HG03196 (cell line): ENCODE measurements at regions not wholly inside any gene's neighbourhood (a gene's known extent, or its start where the extent isn't known, plus 50 kb on each side); places are given as distances from the start of the nearest gene placed in this dataset.

Experiments used
- ATAC-seq: cut with Tn5 transposase; IDR thresholded peaks from one replicate; pipeline ENCODE4 v1.9.1; 2021; ENCODE audit not compliant: unreplicated experiment

DNA sequence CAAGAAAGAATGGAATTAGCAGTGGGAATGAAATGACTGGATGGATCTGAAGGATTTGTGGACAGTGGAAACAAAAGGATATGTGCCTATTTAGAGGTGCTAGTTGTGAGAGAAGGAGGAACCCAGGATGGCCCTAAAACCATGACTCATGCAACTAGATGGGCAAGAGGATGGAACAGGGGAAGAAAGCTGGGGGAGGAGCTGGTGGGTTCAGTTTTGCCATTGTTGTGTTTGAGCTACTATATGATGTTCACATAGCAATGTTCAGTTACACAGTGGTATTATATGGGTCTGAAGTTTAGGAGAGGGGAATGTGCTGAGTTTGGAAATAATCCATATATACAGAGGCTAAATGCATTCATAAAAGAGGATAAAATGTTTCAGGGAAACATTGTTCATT is 125.7 kb upstream of the SSTR4 start:
- no peak for ATAC-seq

DNA sequence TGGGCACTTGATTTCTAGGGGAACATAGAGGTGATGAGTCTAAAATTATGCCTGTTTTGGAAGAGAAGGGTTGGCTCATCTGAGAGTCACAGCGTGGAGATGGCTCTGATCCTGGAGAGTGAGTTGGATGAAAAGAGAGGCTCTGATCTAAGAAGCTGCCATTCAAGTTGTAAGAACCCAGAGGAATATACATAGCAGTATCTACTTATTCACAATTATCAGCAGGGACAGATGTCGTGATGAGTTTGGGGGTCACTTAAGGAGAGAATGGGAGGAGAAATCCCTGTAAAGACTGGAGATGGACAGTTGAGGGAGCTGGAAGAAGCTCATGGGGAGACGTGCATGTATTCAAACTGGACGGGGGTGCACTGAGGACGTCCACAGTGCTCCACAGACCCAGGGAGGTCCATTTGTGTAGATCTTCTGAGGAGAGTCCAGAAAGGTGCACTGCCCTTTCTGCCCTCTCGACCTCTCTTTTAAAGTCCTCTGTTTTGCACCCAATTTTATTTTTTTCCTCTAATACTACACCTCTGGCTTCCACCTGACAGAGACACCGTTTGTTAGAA is 124.7 kb upstream of the SSTR4 start:
- ATAC-seq, result no peak

DNA sequence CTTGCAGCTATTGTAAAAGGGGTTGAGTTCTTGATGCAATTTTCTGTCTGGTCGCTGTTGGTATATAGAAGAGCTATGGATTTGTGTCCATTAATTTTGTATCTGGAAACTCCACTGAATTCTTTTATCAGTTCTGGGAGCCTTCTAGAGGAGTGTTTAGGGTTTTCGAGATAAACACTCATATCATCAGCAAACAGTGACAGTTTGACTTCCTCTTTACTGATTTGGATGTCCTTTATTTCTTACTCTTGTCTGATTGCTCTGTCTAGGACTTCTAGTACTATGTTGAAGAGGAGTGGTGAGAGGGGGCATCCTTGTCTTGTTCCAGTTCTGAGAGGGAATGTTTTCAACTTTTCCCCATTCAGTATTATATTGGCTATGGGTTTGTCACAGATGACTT is 120.8 kb upstream of the SSTR4 start:
- no peak for ATAC-seq

DNA sequence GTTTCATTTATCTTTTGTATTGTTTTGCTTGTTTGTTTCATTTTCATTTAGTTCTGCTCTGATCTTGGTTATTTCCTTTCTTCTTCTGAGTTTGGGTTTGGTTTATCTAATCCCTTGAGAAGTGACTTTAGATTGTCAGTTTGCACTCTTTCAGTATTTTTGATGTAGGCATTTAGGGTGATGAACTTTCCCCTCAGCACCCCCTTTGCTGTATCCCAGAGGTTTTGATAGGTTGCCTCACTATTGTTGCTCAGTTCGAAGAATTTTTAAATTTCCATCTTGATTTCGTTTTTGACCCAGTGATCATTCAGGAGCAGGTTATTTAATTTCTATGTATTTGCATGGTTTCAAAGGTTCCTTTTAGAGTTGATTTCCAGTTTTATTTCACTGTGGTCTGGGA is 119.6 kb upstream of the SSTR4 start:
- no peak for ATAC-seq

DNA sequence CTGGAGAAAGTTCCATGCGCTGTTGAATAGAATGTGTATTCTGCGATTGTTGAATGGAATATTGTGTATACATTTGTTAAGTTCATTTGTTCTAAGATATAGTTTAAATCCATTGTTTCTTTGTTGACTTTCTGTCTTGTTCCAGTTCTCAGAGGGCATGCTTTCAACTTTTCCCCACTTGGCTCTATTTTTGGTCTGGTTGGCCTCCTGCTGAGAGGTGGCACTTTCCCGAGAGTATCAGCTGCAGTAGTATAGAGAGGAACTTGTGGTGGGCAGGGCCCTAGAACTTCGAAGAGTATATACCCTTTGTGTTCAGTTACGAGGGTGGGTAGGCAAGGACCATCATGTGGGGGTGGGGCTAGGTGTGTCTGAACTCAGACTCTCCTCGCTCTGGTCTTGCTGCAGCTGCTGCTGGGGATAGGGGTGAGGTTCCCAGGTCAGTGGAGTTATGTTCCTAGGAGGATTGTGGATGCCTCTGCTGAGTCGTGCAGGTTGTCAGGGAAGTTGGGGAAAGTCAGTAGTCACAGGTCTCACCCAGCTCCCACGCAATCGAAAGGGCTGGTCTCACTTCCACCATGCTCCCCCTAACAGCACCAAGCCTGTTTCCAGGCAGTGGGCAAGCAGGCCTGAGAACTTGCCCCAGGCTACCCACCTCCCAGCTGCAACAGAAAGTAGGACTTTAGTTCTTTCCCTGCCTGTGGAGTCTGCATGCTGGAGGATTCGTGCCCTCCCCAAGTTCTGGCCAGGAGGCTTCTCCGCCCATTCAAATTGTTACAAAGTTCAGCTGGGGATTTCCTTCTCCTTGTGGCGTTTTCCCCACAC is 118.9 kb upstream of the SSTR4 start:
- no peak for ATAC-seq

DNA sequence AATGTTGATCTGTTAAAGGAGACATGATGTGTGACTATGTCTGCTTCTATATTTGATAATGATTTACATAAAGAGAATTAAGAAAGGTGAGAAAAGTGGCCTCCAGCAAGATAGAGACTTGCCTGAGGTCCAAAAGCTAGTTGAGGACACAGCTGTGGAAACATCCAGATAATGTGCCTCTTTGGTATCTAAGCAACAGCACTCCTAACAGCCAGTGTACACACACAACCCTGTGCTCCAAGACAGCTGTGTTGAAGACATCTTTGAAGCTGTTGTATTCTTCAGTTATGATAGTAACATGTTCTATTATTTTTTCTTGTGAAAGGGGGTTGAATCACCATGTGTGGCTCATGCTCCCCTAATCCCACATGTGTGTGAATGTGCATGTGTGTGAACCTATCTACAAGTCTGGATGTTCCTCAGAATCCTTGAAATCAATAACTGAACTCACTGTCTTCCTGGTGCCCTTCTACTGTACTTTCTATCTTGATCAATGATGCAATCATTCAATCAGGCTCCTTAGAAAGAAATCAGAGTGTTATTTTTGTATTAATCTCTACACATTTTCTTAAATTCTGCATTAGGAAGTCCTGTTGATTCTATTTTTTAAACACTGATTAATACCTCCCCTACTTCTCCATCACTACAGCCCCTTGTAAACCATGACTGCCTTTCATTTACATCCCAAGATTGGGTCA is 116.7 kb upstream of the SSTR4 start:
- ATAC-seq, result no peak

DNA sequence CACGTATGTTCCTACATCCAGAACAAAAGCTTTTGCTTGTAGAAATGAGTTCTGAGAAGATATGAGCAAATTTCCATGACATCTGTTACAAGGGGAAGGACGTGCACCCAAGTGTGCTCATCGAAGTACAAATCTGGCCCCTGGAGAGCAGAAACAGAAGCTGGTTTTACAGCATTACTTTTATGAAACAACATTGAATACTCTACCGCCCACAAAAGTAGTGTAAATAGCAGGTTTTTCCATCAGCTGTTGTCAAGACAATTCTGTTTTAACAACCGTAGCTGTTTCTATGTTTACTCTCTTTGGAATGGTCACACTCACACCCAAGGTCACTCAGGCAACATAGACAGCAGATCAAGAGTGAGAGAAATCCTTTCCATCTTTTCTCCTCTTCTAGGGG is 114.2 kb upstream of the SSTR4 start:
- ATAC-seq, result no peak

DNA sequence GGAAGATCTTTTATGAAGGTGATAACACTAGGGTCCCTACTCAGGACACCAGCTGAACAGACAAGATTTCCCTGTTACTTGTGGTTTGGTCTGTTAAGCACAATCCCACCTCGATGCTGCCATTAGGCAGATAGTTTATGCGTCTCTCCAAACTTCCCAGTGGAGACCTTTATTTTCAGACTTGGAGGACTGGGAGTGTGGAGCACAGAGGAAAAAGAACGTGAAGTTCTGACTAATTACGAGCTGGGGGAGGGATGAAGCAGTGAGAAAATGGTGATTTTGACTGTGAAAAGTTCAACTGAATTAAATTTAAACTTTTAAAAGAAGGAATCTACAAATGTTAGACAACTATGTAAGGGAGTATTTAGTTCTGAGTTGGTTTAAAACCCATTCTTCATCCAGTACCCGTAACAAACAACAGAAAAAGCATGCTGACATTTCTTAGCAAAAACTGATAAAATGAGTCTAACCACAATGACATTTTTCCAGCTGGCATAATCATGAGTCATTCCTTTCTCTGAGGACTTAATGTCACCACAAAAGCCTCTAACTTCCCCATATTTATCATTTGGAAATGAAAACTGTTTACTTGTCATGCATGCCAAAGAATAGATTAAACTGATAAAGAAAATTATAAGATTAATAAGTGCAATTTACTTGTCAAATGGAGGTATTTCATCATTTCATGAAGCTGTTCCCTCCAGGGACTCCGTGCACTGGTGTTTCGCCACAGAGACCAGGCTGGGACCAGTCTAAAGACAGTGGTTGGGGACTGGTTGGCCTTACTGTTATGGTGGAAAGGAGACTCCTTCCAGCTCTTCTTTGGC is 113.3 kb upstream of the SSTR4 start:
- ATAC-seq, result no peak

DNA sequence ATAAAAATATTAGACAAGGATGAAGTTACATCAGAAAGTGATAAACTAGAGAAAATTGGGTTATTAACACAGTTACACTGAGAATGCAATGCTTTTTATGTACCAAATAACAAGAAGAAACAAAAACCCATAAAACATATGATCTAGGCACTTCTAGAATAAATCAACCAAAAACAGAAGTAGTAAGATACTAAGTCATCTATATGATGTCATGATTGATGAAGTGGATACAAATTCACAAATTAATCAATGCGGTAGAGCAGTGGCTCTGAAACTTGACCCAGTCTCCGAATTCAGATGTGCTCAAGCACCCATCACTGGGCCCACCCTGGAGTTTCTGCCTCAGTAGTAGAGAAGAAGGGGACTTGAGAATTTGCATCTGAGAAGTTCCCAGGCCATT is 112.1 kb upstream of the SSTR4 start:
- ATAC-seq, result no peak

DNA sequence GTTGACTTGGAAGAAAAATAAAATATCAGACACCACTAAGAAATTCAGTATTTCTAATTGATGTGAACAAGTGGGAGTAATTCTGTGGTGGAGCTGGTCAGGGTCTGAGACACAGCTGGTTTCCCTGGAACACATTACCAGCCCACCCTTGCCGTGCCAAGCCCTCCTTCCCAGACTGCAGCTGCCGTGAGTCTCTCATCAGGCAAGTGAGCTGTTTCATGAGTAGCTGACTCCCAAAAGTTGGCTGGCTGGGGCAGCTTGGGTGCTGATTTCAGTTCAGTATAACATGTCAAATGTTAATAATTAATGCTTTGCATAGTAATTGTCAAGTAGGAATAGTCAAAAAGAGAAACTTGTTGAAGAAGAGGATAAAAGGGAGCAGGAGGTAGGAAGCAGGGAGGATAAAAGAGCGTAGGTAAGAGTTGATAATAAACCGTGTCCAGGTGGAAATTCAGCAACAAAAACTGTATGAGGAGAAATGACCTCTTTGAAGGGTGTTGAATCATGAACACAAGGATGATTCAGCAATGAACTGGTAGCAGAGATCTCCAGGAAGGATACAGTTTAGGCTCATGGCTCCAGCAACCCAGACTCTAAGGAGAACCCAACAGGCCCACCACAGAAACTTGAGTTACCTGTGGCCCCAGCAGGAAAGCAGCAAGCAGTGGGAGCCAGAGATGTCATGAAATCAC is 110.9 kb upstream of the SSTR4 start:
- ATAC-seq, result no peak

DNA sequence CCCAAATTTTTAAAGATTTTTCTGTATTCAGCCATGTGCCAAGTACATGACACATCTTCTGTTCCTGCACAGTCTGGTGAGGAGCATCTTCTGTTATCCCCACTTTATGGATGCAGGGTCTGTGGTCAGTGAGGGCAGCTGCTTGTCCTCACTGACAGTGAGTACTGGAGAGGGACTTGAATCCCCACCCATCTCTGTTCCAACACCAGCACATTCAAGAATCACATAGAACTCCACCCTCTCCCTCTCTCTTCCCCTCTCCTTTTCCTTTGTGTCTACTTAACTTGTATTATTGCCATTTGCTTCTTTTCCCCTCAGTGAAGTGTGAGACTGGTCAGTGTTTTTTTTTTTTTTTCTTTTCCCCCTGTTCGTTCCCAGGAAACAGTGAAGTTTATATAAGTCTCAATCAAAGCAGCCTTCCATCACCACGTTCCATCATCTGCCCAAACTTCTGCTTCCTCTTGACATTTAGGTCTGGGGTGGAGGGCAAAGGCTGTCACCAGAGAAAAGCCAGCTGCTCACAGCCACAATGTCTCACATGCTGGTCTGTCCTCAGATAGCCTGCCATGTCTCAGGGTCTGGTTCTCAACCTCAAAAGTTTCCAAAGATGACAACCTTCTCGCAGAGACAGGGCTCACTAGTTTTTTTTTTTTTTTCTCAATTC is 110.0 kb upstream of the SSTR4 start:
- ATAC-seq, result no peak

DNA sequence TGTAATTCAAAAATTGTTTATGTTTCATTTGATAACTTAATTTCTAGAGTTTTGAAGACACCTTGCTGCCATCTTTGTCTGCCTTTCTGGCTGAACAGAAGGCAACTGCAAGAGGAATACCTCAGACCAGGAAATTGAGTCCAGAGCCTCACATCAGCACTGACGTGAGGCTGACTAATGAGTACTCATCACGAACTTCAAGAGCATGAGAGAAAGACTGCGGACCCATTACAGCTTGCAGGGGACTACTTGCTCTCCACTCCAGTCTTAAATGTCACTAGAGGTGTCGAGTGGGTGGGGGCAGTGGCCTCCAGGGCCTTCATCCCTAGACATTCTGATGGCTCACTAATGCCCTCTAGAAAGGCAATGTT is 109.5 kb upstream of the SSTR4 start:
- ATAC-seq, result no peak

DNA sequence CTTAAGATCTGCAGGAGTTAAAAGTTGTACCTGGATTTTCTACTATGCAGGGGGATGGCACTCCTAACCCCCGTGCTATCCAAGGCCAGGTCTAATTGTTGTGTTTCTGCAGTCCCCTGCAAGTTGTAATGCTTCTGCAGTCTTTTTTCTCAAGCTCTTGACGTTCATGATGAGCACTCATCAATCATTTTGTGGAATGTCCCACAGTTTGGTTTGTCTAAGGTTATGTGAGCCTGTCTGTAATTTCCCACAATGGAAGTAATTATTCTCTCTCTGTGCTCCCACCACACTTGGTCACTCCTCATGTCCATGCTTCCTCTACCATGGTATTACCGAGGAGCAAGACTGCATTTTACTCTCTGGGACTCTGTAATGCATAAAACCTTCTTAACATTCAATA is 107.6 kb upstream of the SSTR4 start:
- no peak for ATAC-seq

DNA sequence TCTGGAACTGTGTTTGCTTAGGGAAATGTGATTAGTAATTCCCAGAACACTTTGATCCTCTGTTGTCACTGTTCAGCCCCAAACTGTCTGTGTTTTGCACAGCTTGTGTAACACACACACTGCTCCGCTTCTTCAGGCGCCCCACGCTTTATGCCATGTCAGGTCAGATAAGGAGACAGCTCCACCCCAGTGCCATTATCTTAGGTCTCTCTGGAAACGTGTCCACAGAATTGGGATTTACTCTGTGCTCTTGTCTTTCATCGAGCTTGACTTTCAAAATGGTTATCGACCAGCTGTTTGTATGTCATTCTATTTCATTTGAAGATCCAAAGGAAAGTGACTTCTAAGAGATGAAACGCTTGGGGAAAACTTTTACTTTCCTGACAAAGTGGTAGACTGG is 106.4 kb upstream of the SSTR4 start:
- no peak for ATAC-seq

DNA sequence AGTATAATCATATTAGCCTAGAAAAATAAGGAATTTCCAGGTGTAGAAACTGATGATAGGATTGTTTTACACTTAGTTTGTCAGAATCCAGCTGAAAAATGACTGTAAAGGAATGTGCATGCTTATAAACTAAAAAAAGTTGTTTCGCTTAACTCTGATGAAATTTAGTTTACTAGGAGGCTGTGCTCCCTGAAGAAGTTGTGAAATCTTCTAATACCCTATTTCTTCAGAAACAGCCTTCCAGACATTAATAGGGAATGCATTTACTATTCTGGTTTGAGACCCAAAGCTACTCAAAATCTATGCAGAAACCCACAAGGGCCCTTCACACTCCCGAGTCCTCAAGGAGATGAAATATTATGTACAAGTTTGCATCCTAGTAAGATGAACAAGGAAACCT is 105.5 kb upstream of the SSTR4 start:
- ATAC-seq, result no peak

DNA sequence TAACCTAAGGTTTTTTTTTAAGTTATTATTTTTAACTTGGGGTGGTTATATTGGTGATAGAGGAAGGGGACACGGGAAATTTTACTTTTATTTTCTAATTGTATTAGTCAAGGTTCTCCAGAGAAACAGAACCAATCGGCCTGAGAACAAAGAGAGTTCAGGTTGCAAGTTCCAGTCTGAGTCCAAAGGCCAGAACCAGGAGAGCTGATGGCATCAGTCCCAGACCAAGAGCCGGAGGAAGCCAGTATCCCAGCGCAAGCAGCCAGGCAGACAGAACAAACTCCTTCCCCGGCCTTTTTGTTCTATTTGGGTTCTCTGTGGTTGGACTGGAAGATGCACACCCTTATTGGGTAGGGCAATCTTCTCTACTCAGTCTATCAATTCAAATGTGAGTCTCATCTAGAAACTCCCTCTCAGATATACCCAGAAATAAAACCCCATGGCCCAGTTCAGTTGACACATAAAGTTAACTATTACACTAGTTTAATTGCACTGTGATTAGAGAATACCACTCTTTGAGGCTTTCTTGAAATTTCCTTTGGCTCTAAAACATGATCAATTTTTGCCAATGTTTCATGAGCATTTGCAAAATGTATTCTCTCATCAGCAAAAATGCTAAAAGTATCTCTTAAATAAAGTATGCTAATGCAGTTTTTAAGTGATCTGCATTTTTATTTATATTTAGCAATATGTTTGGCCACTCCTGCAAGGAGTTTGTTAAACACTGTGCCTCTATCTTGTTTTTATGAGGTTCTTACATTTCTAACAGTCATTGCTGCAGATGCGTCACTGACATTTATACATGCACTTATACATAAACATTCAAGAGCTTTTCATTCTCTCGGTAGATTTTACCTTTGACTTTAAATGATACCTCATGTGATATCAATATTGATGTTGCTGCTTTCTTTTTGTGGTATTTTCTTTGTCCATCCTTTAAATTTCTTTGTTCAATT is 103.2 kb upstream of the SSTR4 start:
- no peak for ATAC-seq

DNA sequence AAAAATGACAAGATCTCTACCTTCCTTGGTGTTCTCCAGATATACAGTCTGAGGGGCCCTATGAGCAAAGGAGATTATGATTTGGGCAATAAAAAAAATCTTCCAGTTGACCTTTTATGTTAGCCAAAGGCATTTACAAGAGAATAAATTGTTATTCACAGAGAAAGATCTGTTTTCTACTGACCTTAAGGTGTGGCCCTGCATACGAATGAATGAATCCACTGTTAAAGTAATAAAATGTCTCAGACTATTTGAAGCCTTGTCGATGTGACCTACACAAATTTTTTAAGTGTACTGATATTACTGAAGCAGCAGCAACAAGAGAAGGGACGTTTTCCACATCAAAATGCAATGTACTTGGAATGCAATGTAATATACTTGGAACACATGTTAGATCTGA is 95.9 kb upstream of the SSTR4 start:
- no peak for ATAC-seq

DNA sequence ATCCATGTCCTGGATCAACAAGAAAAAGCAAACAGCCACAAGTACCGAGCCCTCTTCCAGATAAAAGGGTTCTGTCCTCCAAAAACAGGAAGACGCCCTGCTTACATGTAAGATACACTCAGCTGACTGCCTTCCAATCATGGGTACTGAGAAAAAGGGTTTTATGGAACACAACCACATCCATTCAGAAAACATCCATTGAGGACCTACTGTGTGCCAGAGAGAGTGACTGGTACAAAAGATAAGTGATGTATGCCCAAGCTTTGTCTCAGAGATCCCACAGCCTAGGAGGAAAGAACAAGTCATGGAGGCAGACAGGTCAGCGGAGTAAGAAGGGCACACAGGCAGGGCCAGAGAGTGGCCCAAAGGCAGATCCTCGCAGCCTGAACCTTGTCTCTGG is 94.8 kb upstream of the SSTR4 start:
- no peak for ATAC-seq

DNA sequence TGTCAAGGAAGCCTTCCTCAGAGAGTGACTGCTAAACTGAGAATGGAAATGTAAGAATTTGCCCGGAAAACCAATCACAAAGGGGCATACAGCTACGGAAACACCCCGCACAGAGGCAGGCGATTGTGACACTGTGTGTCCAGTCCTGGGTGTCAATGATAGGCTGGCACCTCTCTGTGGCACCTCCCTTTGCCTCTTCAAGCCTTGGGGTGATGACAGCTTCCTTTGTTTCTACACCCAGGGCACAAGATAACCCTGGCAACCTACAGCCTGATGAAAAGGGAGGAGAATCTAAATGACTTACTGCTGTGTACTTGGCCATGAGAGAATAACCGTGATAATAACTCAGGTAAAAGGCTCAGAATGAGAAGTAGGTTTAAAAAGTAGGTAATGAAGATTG is 93.6 kb upstream of the SSTR4 start:
- no peak for ATAC-seq
